HG03432 (cell line): ENCODE measurements at regions not wholly inside any gene's neighbourhood (a gene's known extent, or its start where the extent isn't known, plus 50 kb on each side); places are given as distances from the start of the nearest gene placed in this dataset.
"Not testable (repeated sequence)": the region's sequence is repeated elsewhere in the genome, so short reads cannot be mapped to it uniquely, and the experiment has no call there.

Experiments
- ATAC-seq: cut with Tn5 transposase; IDR thresholded peaks from one replicate; pipeline ENCODE4 v1.9.1; 2021; ENCODE audit warnings: mild to moderate bottlenecking, moderate library complexity; ENCODE audit not compliant: unreplicated experiment

DNA sequence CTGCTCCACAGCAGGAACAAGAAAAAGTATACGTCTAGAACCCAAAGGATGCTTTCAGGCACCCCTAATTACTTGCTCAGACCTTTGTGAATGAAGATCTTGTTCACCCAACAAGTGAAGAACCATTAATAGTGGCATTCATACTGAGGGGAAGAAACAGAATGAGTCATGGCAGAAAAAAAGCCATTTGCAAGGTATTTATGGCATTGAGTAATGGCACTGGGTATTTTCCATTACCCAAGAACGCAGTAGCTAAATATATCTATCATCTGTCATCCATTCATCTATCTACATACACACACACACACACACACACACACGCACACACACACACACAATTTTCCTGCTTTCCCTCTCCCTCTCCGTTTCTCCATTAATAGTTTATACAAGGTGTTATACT is 56.4 kb upstream of the XIRP2 start:
- ATAC-seq = no peak

DNA sequence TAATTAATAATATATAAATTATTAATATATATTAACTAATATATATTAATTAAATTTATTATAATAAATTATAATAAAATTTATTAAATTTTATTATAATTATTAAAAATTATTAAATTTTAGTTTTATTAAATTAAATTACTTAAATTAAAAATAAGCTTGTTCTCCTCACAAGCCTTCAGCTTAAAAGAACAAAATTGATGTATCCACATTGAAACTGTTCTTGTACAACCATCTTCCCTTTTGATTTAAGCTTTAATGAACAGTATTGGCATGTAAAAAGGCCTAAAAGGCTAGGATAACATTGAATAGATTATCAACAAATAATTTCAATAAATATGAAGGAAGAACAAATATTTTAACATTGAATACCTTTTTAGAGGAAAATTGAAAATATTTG is 62.4 kb upstream of the XIRP2 start:
- no peak for ATAC-seq

DNA sequence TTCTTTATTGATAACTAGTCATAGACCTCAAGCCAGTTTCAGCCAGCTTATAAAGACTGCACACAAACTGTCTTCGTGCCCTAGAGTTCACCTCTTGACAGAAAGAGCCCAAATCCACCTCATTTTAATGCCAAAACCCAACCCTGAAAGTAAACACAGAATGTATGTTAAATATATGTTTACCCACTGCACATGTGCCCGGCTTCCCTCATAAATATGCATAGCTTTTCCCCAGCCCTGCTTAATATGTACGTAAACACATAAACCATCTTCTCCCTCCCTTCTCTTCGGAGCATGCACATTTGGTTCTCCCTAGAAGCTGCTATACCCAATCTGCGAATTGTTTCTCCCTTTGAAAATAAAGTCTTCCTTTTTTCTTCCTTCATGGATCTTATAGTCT is 73.9 kb upstream of the XIRP2 start:
- ATAC-seq = no peak

DNA sequence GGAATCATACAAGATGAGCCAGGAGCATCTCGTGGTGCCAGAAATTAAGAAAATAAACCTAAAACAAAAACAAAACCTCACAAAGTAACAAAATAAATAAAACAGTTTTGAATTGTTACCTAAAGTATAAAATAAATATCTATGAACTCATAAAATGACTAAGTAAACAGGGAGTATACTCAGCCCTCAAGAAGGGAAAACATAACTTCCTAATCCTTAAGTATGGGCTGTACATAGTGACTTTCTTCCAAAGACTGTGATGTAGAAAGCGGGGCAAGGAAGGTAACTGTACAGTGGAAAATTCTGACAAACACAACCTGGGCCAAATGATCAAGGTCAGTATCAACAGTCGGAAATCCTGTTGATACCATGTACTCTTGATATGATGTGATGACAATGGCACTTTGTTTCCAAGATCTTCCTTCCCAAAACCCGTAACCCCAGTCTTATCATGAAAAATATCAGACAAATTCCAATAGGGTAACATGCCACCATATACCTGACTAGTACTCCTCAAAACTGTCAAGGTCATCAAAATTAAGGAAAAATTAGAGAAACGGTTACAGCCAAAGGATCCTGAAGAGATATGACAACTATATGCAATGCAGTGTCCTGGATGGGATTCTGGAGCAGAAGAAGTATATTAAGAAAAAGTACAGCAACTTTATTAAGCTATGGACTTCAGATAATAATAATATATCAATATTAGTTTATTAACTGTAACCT is 76.0 kb upstream of the XIRP2 start:
- no peak for ATAC-seq

DNA sequence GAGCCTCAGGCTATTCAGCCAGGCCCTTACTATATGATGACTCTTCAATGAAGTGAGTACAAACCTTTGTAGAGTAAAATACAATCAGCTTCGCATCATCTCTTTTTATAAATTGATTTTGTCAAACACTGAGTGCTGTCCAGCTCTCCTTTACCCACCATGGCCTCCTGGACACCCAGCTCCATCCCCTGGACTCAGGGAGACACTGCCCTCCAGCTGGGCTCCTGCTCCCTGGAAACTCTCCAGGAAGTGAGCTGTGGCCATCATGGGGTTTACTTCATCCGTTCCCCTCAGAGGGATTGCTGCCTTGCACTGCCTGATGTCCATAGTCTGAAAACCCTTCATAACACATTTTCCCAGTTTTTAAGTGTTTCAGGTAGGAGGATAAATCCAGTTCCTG is 82.5 kb upstream of the XIRP2 start:
- no peak for ATAC-seq

DNA sequence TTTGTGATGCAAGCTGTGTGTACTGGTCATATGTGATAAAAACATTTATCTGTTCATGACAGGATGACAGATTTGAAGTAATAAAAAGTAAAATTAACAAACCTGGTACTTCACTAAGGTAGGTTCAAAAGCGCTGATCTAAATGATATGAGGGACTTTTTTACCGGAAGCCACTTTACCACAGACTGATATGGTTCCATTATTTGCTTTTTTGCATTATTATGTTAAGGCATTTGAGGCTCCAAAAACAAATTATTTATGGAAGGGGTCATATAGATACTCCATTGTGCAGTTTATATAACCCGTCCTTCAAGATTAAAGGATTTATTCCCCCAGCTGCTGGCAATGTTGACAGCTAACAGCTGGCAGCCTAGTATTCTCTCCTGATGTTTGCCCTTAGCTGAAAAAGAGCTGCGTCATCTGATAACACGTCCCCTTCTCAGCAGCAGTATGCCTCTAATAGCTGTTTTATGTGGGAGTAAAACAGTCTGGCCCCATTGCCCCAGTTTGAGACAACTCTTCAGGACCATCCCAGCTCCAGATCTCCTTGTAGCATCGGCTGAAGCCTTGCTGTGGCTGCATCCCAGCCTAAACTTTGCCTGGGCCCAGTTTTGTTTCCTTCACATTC is 84.8 kb upstream of the XIRP2 start:
- no peak for ATAC-seq

DNA sequence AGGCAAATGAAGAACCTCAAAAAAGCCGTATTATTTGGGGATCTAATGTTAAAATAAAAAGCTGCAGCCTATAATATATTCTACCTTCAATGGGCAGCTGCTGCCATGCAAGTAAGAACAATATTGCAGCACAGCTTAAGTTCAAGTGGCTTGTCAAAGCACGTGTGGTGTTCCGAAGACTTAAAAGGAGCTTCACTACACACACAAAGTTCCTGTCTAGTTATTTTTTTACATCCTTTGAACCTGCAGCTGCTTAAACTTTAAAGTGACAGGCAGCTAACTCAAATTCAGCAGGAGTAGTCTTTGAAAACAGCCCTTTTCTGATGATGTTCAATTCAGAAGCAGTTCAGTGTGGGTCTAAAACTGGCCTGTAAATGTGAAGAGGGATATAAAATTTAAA is 85.8 kb upstream of the XIRP2 start:
- no peak for ATAC-seq

DNA sequence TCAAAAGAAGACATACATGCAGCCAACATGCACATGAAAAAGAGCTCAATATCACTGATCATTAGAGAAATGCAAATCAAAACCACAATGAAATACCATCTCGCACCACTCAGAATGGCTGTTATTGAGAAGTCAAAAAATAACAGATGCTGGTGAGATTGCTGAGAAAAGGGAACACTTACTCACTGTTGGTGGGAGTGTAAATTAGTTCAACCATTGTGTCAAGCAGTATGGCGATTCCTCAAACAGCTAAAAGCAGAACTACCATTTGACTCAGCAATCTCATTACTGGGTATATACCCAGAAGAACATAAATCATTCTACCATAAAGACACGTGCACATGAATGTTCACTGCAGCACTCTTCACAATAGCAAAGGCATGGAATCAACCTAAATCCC is 95.5 kb upstream of the XIRP2 start:
- ATAC-seq = peak; percentile 54

DNA sequence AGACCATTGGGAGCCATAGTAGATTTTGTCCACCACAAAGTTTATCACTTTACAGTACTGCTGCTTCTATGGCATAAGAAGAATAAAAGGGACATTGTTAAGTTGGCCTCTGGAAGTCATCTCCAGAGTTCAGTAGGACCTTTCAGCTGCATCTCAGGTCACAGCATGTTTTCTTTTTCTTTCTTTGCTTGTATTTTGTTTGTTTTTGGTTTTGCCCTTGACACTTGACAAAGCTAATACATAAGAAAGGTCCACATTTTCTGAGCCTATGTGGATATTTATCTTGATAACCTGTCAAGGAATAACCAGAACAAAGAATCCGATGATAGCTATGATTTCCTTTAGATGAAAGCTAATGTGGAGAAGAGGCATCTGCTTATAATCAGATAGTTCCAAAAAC is 101.6 kb upstream of the XIRP2 start:
- ATAC-seq = no peak

DNA sequence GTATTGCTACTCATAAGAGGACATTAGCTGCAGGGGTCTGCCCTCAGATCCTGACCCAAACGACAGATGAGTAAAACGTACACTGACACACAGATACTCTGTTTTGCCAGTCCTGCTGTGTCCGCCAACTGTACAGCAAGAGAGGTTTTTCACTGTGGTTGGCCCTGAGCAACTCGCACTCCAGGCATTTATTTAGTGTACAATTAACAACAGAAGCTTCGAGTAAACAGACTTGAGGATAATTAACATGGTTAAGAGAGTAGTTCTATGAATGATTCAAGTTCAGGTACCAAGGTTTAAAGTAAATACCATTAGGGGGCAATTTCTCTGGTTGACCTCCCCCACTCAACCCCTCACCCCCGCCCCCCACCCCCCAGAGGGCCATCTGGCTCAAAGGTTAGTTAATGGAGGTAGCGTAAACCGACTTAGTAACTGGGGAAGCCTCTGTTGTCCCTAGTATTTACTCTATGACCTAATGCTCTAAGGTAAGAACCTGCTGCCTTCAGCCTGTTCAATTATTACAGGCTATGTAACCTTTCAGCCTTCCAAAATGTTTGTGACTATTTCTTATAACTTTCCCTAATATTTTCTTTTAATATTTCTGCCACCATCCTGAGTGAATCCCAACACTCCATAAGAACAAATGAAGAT is 103.9 kb upstream of the XIRP2 start:
- ATAC-seq = no peak

DNA sequence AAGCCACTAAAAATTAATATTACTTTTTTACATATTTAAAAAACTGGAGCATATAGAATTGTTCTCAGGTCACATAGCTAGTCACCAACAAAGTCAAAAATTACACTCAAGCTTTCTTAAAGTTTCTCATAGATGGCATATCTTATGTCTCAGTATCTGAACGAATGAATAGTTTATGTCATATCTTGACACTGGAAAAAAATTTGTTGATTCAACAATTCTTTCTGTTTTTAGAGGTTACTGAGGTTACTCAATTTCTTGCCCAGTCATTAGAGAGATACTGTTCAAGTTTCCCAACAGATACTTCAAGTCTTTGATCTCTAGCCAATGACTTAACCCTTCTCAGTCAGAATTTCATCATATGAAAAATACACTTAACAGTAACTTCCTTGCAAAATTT is 113.1 kb upstream of the XIRP2 start:
- no peak for ATAC-seq

DNA sequence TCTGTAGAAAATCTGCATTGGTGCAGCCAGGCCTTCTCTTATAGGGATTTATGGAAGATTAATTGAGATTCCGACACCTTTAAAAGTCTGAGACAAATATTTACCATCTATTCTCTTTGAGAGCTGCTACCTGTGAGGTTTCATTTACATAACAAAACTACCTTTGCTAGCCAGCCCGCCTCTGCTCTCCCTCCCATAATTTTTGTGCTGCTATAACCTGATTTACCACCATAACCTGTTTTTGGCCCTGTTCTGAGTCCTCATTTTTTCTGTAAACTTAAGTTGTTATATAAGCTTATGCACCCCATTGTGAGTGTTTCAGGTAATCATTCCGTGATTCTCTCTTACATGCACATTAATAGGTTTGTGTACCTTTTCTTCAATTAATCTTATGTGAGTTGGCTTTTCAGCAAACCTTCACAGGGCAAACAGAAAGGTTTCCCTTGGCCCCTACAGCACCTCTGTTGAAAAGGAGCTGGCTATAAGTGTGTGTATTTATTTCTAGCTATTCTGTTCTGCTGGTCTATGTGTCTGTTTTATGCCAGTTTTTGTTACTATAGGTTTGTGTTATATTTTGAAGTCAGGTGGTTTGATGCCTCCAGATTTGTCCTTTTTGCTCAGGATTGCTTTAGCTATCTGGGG is 114.9 kb upstream of the XIRP2 start:
- ATAC-seq = no peak

DNA sequence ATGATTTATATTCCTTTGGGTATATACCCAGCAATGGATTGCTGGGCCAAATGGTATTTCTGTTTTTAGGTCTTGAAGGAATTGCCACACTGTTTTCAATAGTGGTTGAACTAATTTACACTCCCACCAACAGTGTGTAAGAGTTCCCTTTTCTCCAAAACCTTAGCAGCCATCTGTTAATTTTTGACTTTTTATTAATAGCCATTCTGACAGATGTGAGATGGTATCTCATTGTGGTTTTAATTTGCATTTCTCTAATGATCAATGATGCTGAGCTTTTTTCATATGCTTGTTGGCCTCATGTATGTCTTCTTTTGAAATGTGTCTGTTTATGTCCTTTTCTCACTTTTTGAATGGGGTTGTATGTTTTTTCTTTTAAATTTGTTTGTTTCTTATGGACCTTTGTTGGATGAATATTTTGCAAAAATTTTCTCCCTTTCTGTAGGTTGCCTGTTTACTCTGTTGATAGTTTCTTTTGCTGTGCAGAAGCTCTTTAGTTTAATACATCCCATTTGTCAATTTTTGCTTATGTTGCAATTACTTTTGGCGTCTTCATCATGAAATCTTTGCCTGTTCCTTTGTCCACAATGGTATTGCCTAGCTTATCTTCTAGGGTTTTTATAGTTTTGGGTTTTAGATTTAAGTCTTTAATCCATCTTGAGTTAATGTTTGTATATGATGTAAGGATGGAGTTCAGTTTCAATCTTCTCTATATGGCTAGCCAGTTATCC is 119.7 kb upstream of the XIRP2 start:
- peak; percentile 72 for ATAC-seq

DNA sequence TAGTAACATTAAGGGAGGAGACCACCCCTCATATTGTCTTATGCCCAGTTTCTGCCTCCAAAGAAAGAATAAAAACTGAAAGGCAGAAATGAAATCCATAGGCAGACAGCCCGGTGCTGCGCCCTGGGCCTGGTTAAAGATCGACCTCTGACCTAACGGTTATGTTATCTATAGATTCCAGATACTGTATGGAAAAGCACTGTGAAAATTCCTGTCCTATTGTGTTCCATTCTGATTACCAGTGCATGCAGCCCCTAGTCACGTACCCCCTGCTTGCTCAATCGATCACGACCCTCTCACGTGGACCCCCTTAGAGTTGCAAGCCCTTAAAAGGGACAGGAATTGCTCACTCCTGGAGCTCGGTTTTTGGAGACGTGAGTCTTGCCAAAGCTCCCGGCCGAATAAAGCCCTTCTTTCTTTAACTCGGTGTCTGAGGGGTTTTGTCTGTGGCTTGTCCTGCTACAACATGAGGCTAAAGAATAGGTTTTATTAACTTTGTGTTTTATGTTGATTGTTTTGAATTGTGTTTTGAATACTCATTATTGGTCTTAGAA is 121.4 kb upstream of the XIRP2 start:
- not testable (repeated sequence) for ATAC-seq

DNA sequence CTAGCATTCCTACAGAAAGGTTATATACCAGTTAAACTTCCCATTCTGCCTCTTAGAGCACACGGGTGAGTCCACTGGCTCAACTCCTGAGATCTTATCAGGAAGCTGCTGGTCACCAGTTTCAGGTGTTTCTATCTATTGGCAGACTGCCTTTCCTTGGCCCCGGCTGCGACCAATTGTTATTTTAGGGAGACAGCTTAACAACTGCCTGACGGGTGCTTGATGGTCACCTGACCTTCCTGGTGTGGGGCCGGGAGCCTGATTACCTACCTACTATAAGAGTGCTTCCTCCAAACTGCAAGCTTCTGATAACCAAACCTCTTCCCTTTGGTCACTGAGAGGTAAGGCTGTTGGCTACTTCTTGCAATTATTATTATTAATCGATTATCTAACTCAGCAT is 122.1 kb upstream of the XIRP2 start:
- ATAC-seq = no peak

DNA sequence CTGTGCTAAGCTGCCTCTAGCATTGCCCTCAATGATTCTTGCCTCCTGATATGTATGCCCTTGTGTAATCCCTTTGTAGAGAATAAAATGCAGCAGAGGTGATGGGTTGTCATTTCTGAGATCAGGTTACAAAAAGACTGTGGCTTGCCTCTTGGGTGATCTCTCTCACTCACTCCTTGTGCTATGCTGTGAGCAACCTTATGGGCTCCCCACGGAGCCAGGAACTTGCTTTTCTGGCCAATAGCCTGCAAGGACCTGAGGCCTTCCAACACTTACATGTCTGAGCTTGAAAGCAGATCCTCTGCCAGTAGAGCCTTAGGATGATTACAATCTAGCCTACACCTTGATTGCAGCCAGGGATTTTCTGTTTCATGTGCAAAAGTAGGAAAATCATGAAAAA is 123.1 kb upstream of the XIRP2 start:
- no peak for ATAC-seq

DNA sequence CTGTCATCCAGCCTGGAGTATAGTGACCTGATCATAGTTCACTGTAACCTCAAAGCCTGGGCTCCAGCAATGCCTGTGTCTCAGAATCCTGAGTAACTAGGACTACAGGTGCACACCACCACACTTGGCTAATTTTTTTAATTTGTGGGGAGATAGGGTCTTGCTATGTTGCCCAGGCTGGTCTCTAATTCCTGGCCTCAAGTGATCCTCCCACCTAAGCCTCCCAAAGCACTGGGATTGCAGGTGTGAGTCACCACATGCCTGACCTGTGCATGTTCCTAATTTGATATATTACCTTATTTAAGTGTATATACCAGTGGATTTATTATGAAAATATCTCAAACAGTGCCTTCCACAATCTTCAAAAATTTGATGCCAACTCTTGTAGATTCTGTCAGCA is 123.6 kb upstream of the XIRP2 start:
- ATAC-seq = no peak

DNA sequence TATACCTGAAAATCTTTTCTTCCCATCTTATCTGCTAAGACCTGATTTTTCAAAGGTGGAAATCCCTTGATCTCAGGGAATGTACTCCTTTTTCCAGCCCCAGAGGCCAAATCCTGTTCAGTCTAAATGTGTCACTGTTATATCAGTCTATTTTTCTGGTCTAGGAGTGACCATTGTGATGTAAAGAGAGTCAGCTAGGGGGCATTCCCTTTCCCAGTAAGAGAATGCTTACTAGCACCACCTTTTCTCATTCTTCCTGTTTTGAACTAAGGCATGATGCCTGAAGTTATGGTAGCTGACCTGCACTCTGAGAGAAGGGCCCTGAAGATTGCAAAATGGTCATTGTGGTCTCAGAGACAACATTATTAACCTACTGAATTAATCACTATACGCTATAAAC is 124.1 kb upstream of the XIRP2 start:
- ATAC-seq = no peak

DNA sequence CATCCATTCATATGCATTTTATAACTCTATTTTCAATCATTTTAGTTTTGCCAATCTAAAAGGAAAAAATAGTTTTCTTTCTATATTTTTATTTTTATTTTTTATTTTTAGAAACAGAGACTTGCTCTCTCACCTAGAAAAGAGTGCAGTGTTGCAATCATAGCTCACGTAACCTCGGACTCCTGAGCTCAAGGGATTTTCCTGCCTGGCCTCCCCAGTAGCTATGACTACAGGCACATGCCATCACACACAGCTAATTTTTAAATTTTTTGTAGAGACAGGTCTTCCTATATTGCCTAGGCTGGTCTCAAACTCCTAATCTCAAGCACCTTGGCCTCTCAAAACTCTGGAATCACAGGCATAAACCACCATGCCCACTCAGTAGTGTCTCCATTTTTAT is 125.5 kb upstream of the XIRP2 start:
- peak; percentile 56 for ATAC-seq

DNA sequence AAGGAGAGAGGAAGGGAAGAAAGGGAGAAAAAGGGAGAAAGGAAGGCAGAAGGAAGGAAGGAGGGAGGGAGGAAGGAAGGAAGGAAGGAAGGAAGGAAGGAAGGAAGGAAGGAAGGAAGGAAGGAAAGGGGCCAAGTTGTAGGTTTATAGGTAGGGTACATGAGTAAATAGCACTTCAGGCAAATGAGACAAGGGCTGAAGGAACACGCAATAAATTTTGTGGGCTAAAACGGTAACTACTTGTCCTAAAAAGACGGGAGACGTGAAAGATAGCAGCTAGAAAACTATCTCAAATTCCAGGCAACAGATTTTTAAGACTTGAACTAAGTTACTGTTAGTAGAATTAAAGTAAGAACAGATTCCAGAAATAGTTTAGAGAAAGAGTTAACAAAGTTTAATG is 129.3 kb upstream of the XIRP2 start:
- no peak for ATAC-seq

DNA sequence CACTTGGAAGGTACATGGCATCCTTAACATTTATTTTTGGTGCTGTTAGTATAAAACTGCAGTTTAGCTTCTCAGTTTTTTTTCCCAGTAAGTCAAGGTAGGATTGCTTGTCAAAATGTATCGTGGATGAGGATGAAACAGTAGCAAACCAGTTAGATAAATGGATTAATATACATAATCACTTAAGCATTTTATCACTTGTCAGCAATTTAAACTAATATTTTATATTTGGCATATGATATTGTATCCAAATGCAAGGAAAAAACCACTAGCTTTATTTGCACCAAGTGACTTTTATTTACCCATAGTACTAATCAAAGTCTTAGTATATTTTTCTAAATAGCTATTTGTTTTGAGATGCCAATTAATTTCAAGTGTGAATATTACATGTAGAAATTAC is 137.7 kb upstream of the XIRP2 start:
- ATAC-seq = no peak
